Loucy (cell line): ENCODE measurements at regions not wholly inside any gene's neighbourhood (a gene's known extent, or its start where the extent isn't known, plus 50 kb on each side); places are given as distances from the start of the nearest gene placed in this dataset.

Source experiments
- H2AFZ ChIP-seq: fragments of 200-600 bp; sonication (generic); 2 replicates; pipeline ENCODE4 v1.6.0; 2016; ENCODE audit warnings: antibody characterized with exemption, mild to moderate bottlenecking, low read length, moderate library complexity
- H3F3A ChIP-seq: fragments of 200-600 bp; 2 replicates; pipeline ENCODE4 v1.6.0; 2016; ENCODE audit warnings: antibody characterized with exemption, low read depth, mild to moderate bottlenecking
- H3K27me3 ChIP-seq: fragments of 200-600 bp; sonication (generic); 2 replicates; pipeline ENCODE4 v1.6.1; 2014; ENCODE audit warnings: low read length, mild to moderate bottlenecking; ENCODE audit not compliant: insufficient read depth, poor library complexity, severe bottlenecking
- H3K36me3 ChIP-seq: fragments of 200-600 bp; sonication (generic); 2 replicates; pipeline ENCODE4 v1.6.1; 2016; ENCODE audit warnings: low read length; ENCODE audit not compliant: insufficient read depth
- H3K4me1 ChIP-seq: fragments of 200-600 bp; sonication (generic); 2 replicates; pipeline ENCODE4 v1.5.1; 2014; ENCODE audit warnings: low read length, mild to moderate bottlenecking; ENCODE audit not compliant: insufficient read depth, poor library complexity, severe bottlenecking
- H3K4me2 ChIP-seq: fragments of 200-600 bp; sonication (generic); 2 replicates; pipeline ENCODE4 v1.6.0; 2014; ENCODE audit warnings: antibody characterized with exemption, low read length, low read depth, mild to moderate bottlenecking; ENCODE audit not compliant: poor library complexity, severe bottlenecking
- H3K4me3 ChIP-seq: fragments of 200-600 bp; sonication (generic); 2 replicates; pipeline ENCODE4 v1.5.1; 2014; ENCODE audit warnings: low read length, mild to moderate bottlenecking, mixed read lengths; ENCODE audit not compliant: poor library complexity, severe bottlenecking
- H3K79me2 ChIP-seq: fragments of 200-600 bp; sonication (generic); 2 replicates; pipeline ENCODE4 v1.6.1; 2014; ENCODE audit warnings: low read length; ENCODE audit not compliant: insufficient read depth
- H3K9ac ChIP-seq: fragments of 200-600 bp; sonication (generic); 2 replicates; pipeline ENCODE4 v1.6.0; 2014; ENCODE audit warnings: mild to moderate bottlenecking, low read depth, low read length, moderate library complexity; ENCODE audit not compliant: poor library complexity, severe bottlenecking
- H3K9me2 ChIP-seq: fragments of 200-600 bp; sonication (generic); replicated peaks from 2 replicates; pipeline ENCODE4 v1.6.1; 2016; ENCODE audit warnings: low read depth, low read length, mixed read lengths
- H3K9me3 ChIP-seq: fragments of 200-600 bp; sonication (generic); 2 replicates; pipeline ENCODE4 v1.6.1; 2014; ENCODE audit warnings: mild to moderate bottlenecking, antibody characterized with exemption, low read length, low read depth; ENCODE audit not compliant: insufficient read depth
- H4K20me1 ChIP-seq: fragments of 200-600 bp; sonication (generic); 2 replicates; pipeline ENCODE4 v1.6.0; 2014; ENCODE audit warnings: antibody characterized with exemption, low read length, mild to moderate bottlenecking; ENCODE audit not compliant: insufficient read depth, poor library complexity, severe bottlenecking
- EZH2phosphoT487 ChIP-seq: fragments of 200-600 bp; IDR thresholded peaks from 2 replicates; pipeline ENCODE4 v1.6.1; 2018; ENCODE audit warnings: antibody characterized with exemption, mild to moderate bottlenecking, moderate library complexity, borderline replicate concordance
- TF ChIP-seq, protein P1 (sequence below): fragments of 200-600 bp; sonication (generic); conservative IDR thresholded peaks from 2 replicates; pipeline ENCODE4 v1.5.1; 2014; ENCODE audit warnings: mild to moderate bottlenecking, antibody characterized with exemption, low read length

DNA sequence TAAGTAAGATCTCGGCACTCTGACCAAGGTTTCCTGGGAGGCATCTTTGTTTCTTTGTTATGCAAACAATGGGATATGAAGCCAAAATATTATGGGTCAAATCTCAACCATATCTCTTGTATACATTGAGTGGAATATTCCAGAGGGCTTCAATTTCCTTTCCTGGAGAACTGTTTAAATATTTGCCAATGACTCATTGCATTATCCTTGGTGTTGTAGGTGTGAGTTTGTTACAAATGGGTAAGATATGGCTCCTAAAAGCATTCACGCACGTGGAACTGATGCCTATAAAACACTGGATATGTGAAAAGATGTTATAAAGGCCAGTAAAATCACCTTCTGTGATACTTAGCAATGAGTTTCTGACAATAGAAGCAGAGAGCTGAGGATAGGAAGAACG is 150.5 kb upstream of the WDR1 start:
- H3K27me3 ChIP-seq = no peaks in the 10 kb centered on the region
- H3K4me1 ChIP-seq = no peaks in the 10 kb centered on the region
- TF ChIP-seq, protein P1, sequence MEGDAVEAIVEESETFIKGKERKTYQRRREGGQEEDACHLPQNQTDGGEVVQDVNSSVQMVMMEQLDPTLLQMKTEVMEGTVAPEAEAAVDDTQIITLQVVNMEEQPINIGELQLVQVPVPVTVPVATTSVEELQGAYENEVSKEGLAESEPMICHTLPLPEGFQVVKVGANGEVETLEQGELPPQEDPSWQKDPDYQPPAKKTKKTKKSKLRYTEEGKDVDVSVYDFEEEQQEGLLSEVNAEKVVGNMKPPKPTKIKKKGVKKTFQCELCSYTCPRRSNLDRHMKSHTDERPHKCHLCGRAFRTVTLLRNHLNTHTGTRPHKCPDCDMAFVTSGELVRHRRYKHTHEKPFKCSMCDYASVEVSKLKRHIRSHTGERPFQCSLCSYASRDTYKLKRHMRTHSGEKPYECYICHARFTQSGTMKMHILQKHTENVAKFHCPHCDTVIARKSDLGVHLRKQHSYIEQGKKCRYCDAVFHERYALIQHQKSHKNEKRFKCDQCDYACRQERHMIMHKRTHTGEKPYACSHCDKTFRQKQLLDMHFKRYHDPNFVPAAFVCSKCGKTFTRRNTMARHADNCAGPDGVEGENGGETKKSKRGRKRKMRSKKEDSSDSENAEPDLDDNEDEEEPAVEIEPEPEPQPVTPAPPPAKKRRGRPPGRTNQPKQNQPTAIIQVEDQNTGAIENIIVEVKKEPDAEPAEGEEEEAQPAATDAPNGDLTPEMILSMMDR = no peak
- TF ChIP-seq EZH2phosphoT487 = no peak
- no peak overlapping the region for H3K4me2 ChIP-seq
- no peaks in the 10 kb centered on the region for H3F3A ChIP-seq
- H3K9me2 ChIP-seq = no peaks in the 10 kb centered on the region
- no peaks in the 10 kb centered on the region for H3K9me3 ChIP-seq
- H2AFZ ChIP-seq = no peak overlapping the region
- no peaks in the 10 kb centered on the region for H3K79me2 ChIP-seq
- H3K36me3 ChIP-seq = no peaks in the 10 kb centered on the region
- H4K20me1 ChIP-seq = no peaks in the 10 kb centered on the region
- no peak overlapping the region for H3K4me3 ChIP-seq
- no peak overlapping the region for H3K9ac ChIP-seq

DNA sequence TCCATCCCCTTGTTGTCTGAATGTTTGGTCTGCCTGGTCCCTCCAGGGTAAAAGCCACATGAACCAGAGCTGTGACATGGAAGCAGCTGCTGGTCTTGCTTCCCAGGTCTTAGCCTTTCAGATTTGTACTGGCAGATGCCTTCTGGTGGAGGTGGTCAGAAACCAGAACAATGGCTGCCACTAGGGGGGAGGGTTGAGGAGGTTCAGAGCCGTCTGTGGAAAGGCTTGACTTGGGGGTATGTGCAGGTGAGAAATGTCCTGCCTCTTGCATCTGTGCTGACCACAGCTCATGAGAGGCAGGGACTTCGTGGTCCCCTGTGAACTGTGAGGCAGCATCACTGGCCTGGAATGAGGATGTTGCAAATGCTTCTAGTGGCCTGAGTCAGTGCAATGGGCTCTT is 144.2 kb upstream of the WDR1 start:
- H3K9me3 ChIP-seq = no peaks in the 10 kb centered on the region

DNA sequence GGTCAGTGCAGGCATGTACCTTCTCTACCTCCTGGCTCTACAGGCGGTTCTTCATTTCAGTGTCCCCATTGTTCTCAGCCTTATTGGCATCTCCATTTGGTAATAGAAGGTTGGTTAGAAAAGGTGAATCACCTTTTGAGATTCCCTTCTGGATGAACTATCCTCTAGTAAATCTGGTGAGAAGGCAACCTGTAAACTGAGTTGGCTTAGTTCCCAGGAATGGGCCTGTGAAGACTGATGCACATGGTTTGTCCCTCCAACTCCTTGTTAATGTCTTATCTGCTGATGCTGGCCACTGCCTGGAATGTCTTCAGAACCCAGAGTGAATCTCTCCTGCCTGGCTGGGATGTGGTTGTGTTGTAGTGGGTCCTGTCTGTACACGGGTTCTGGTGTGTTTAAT is 143.4 kb upstream of the WDR1 start:
- TF ChIP-seq, protein P1 = no peak
- TF ChIP-seq EZH2phosphoT487 = no peak
- Histone ChIP-seq H3K4me3 (no peak overlapping the region), H2AFZ (no peak overlapping the region), H4K20me1 (no peaks in the 10 kb centered on the region), H3K4me1 (no peaks in the 10 kb centered on the region), H3K4me2 (no peak overlapping the region), H3K9ac (no peak overlapping the region), H3K27me3 (no peaks in the 10 kb centered on the region), H3F3A (no peaks in the 10 kb centered on the region), H3K36me3 (no peaks in the 10 kb centered on the region), H3K79me2 (no peaks in the 10 kb centered on the region), H3K9me2 (no peaks in the 10 kb centered on the region), H3K9me3 (no peaks in the 10 kb centered on the region)

More for the DNA sequence above, 144.2 kb upstream of the WDR1 start:
- TF ChIP-seq EZH2phosphoT487 = no peak
- TF ChIP-seq, protein P1 = peak; percentile 25; the same call in 1 of the 2 replicates
- Histone ChIP-seq H3K79me2 (no peaks in the 10 kb centered on the region), H2AFZ (no peak overlapping the region), H3K9ac (no peak overlapping the region), H3K4me3 (no peak overlapping the region), H3K36me3 (no peaks in the 10 kb centered on the region), H3K4me2 (no peak overlapping the region), H3F3A (no peaks in the 10 kb centered on the region), H3K27me3 (no peaks in the 10 kb centered on the region), H3K4me1 (no peaks in the 10 kb centered on the region), H3K9me2 (no peaks in the 10 kb centered on the region), H4K20me1 (no peaks in the 10 kb centered on the region)
